Right kidney (tissue), 1 donor: ENCODE measurements at regions not wholly inside any gene's neighbourhood (a gene's known extent, or its start where the extent isn't known, plus 50 kb on each side); places are given as distances from the start of the nearest gene placed in this dataset.
"Not testable (repeated sequence)": the region's sequence is repeated elsewhere in the genome, so short reads cannot be mapped to it uniquely, and the experiment has no call there.

Source experiments
- DNase-seq: peaks from one replicate; pipeline ENCODE4 v3.0.0-alpha.2; 2016

- DNase-seq, result no peak
Observed at GRCh38 chr7:81430761-81431160, 339.1 kb downstream of the HGF start.

DNA sequence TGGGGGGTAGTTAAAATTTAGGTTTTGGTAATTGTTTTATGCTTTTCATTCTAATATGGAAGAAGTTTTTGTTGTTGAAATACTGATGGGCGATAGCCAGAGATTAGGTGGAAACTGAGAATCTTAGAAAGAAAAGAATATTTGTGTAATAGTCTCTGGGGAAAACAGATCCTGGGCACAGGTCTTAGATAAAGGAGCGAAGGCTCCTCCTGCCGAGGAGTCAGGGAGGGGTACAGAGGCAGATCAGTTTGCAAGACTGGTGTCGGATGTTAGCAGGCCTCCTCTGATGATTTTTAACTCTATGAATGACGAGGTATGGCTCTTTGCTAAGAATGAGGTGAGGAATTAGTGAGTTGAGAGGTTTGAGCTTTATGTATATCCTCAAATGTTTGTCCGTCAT, 339.7 kb downstream of the HGF start:
- no peak for DNase-seq

DNA sequence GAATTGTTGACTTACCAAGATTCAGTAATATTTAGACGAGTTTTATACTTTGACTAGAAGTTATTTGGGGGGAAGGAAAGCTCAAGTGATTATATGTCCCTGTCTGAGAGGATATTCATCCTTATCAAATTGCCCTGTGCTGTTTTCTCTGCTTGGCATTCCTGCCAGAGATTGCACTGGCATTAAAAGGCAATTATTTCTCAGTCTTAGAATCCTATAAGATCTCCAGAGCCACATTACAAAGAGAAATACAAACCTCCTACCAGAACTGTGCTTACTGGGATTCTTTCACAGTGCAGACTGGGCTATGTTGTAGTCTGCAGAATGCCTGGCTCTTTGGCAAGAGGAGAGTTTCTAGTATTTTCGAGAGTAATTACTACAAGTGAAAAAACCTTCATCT, 342.4 kb downstream of the HGF start:
- no peak for DNase-seq

- no peak for DNase-seq
Observed at GRCh38 chr7:81420526-81421226, 349.2 kb downstream of the HGF start.

DNA sequence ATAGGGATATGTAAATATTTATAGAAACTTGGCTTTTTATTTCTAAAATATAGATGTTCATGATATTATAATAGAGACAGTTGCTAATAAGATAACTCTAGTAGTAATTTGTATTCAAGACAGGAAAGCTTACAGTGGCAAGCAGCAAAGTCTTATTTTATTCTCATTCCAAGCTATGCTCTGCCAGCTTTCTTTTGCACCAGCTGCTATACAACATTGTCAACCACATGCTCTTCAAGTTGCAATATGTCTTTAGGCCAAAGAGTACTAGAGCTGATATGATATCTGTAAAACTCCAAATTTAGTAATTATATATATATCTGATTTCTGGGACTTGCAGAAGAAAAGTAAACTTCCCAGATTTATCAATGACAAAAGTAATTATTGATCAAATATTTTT, 350.1 kb downstream of the HGF start:
- DNase-seq, result no peak

DNA sequence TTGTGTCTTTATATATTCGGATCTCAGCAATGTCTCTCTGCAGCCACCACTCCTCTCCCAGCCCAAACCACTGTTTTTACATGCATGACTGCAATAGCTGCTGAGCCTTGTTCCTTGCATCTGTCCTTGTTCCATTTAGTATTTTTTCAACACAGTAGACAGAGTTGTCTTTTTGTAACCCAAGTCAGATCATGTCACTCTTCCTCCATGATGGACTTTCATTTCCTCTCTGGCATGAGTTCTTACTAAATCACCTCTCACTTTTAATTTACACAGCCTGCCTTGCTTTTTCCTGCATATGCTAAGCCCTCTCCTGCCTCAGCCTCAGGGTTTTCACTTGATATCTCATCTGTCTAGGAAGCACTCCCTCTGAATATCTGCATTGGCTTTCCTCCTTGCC, 353.2 kb downstream of the HGF start:
- DNase-seq, result no peak

DNA sequence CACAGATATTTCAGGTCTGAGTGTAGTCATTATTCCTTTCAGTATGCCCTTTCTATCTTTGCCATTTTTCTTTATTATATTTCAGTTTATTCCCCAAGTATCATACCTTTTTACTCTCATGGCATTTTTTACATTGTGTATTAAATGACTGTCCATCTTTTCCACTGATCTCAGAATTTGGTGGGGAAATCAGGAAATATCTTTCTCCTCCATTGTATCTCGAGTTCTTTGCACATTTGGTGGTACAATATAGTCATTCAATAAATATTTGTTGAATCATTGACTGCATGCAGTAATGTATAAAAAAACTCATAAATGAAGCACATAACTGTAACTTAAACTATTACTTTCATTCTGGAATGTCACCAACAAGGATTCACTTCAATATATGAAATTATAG, 354.7 kb downstream of the HGF start:
- no peak for DNase-seq

DNA sequence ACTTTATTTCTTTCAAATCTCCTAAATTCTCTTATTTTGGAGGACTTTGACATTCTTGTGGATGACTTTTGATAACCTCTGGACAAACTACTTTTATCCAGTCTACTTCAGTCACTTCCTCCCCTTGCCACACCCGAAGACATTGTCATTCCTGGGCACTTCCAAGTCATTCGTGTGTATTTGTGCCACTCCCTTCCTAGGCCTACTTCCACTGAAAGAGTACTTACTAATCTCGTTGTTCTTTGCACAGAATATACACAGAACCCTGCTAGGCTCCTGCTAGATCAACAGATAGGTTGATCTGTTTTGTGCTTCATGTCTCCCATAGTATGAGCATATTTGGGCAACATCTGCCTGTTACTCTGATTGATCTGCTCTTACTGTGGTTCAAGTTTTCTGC, 355.4 kb downstream of the HGF start:
- DNase-seq, result no peak

GRCh38 chr7:81410471-81411117, 359.3 kb downstream of the HGF start:
- DNase-seq, result no peak

- no peak for DNase-seq
Observed at GRCh38 chr7:81408728-81409127, 361.1 kb downstream of the HGF start.

- no peak for DNase-seq
Observed at GRCh38 chr7:81407094-81407493, 362.8 kb downstream of the HGF start.

- no peak for DNase-seq
Observed at GRCh38 chr7:81404669-81405068, 365.2 kb downstream of the HGF start.

DNA sequence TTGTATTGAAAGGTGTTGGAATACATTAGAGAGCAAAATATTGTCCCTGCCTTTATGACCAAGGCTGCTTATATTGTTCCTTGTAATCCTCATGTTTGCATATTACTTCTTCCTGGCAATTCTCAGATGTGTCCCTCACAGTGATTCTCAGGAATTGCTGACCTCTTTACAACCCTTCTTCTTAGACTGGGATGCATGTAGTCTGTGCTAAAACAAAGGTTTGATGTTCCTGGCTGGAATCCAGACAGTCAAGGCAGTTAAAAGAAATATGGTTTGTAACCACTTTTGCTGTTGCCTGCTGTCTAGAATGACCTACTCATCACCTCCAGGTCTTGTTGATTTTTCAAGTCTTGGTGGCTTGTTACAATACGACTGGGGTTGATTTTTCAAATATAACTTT, 367.6 kb downstream of the HGF start:
- DNase-seq, result no peak

- no peak for DNase-seq
Observed at GRCh38 chr7:81399471-81399870, 370.4 kb downstream of the HGF start.

DNA sequence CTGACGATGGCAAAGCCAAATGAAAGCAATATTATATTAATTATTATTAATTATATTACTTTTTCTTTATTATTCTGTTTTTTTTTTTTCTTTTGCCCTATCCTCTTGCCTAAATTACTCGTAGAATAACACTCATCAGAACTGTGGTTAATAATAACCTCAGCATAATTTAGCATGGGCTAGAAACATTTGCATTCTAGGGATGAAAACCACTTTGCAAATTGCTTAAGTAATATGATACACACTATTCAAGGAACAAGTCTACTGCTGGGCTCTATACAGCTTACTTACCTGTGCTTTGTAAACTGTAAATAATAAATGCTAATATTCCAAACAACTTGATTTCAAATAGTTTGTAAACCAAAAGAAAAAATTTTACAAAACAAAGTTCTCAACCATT, 375.8 kb downstream of the HGF start:
- no peak for DNase-seq

DNA sequence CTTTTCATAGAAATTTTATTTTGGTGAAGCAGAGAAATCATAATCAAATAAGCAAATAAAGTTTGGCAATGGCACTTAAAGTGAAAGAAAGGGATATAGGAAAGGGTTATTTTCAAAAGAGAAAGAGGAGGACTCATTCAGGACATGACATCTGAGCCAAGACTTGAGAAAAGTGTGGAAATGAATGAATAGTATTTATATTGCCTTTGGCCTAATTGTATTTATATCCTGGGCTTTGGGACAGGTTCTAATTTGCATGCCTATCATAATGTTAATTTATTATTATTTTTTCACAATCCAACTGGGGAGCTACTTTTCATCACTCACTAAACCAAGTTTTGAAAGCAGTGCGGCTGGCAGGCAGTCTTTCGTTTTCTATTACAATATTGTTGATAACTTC, 376.8 kb downstream of the HGF start:
- no peak for DNase-seq

DNA sequence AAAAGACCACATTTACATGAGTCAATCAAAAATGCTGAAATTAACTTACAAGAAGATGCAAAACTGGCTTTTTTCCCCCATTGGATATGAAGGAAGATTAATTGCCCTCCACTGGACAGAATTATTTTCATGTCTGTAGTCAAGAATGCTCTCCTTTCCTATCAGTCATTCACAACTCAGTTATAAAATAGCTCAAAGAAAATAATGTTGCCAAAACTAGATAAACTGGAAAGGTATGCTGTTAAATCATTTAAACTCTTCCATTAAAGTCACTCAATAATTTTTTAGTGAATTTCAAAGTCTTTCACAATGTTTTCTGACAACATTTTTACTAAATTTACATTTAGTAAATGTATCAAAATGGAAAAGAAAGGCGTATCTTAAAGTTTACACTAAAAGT, 384.5 kb downstream of the HGF start:
- DNase-seq, result no peak

- DNase-seq, result no peak
Observed at GRCh38 chr7:81383846-81384245, 386.0 kb downstream of the HGF start.

- DNase-seq, result not testable (repeated sequence)
Observed at GRCh38 chr7:81374641-81375040, 395.2 kb downstream of the HGF start.

- DNase-seq, result no peak
Observed at GRCh38 chr7:81370822-81371221, 399.0 kb downstream of the HGF start.

DNA sequence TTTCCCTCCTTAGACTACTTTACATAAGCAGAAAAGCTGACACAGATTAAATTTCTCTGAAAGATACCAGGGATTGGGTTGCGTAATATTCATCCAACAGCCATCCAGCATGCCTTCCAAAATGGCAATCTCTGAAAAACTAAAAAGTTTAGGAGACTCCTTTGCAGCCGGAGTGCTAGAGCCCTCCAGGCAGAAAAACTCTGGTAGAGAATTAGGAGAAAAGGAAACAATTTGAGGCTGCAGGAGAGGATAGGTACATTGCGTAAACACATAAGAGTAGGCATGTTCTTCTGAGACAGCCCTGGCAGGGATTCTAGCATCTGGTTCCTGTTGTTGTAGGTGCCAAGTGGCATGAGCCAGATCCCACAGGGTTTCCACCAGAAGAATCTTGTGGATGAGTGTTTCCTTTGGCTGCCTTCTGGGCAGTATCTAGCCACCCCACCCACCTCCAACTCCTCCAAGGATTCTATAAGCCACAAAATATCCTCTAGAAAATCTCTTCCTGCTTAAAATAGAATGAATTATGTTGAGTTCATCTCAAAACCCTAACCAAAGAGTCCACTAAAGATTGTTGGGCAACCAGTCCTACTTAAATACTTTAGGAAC, 402.4 kb downstream of the HGF start:
- no peak for DNase-seq

- no peak for DNase-seq
Observed at GRCh38 chr7:81366546-81366945, 403.3 kb downstream of the HGF start.

GRCh38 chr7:81361769-81362312, 408.0 kb downstream of the HGF start:
- no peak for DNase-seq

DNA sequence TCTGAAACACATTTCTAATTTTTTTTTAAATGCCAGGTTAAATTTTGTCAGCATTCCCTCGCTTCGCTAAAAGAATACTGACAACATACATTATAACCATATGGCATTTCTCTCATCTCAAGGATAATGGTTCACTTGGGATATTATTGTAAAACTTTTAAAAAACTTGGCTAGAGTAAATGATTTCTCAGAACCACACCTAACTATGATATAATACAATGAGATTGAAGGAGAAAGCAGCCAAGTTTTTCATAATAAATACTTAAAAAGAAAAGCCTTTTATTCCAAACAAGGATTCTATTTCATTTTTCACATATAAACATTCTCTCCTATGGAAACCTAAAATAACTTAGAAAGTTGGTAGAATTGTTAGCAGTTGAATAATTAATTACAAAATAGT, 413.9 kb downstream of the HGF start:
- no peak for DNase-seq
